HCT116 (cell line): ENCODE measurements at regions not wholly inside any gene's neighbourhood (a gene's known extent, or its start where the extent isn't known, plus 50 kb on each side); places are given as distances from the start of the nearest gene placed in this dataset.

Source experiments
- ATAC-seq: fragments of 200-7000 bp; cut with Tn5 transposase; 2 replicates; pipeline ENCODE4 v1.9.1; 2020; ENCODE audit warnings: mild to moderate bottlenecking, moderate library complexity
- BruUV-seq: library from RNA; stranded (reverse); fragments of 400-500 nt; replicated peaks from 2 replicates; lab custom pipeline; 2021; lab: Mats Ljungman, UMichigan
- CTCF ChIA-PET: fragments of 300-600 bp; sonication (Branson Sonifier 250); formaldehyde crosslinking; loops from one replicate; lab custom pipeline; 2021; ENCODE audit warnings: antibody characterized with exemption; lab: Charles Lee
- POLR2A ChIA-PET: fragments of 300-600, 350-600 bp; sonication (Branson Sonifier 250); formaldehyde crosslinking; loops from one replicate; lab custom pipeline; 2021; ENCODE audit warnings: antibody characterized with exemption; lab: Charles Lee
- RAD21 ChIA-PET, 2 experiments: fragments of 300-600 bp; sonication (Branson Sonifier 250); formaldehyde crosslinking; loops; one replicate each; lab custom pipeline; 2023; ENCODE audit warnings: low total read pairs in 2 of 2; ENCODE audit not compliant: uncharacterized antibody in 2 of 2, unreplicated experiment in 2 of 2, low non-redundant PET in 1 of 2; lab: Charles Lee
- DNase-seq: peaks from one replicate; pipeline ENCODE4 v3.0.0-alpha.2; 2010; ENCODE audit warnings: low read depth, low spot score
- H2AFZ ChIP-seq: fragments of 200-600 bp; shearing (Covaris generic), sonication (generic); 2 replicates; pipeline ENCODE4 v1.6.1; 2017; ENCODE audit warnings: low read depth, mixed run types, mixed read lengths, antibody characterized with exemption, low read length; ENCODE audit not compliant: poor library complexity, severe bottlenecking
- H3K27ac ChIP-seq: 2 replicates; pipeline ENCODE4 v1.5.1; 2012; ENCODE audit warnings: low read depth, low read length
- H3K27me3 ChIP-seq: fragments of 200-600 bp; sonication (generic); 2 replicates; pipeline ENCODE4 v1.6.1; 2016; ENCODE audit warnings: mixed run types, low read length, mixed read lengths; ENCODE audit not compliant: insufficient read depth
- H3K36me3 ChIP-seq, 2 experiments: fragments of 200-500 bp in 1 of 2; fragments of 200-600 bp in 1 of 2; sonication (Bioruptor generic) in 1 of 2; sonication (generic) in 1 of 2; 2 replicates each; pipeline versions ENCODE4 v1.5.1 to v1.6.1; 2014 to 2016; ENCODE audit warnings: low read length in 2 of 2, inconsistent platforms in 1 of 2, mixed read lengths in 1 of 2, mixed run types in 1 of 2; ENCODE audit not compliant: insufficient read depth in 2 of 2, control insufficient read depth in 1 of 2
- H3K4me1 ChIP-seq, 2 experiments: fragments of 200-600 bp in 1 of 2; sonication (generic) in 1 of 2; 2 replicates each; pipeline versions ENCODE4 v1.5.1 to v1.6.1; 2012 to 2017; ENCODE audit warnings: low read length in 2 of 2, inconsistent platforms in 1 of 2, mild to moderate bottlenecking in 1 of 2, mixed read lengths in 1 of 2, mixed run types in 1 of 2, moderate library complexity in 1 of 2; ENCODE audit not compliant: insufficient read depth in 2 of 2, control insufficient read depth in 1 of 2
- H3K4me2 ChIP-seq: fragments of 200-600 bp; sonication (generic); 2 replicates; pipeline ENCODE4 v1.6.1; 2017; ENCODE audit warnings: mixed run types, low read length, mixed read lengths
- H3K4me3 ChIP-seq, 2 experiments: fragments of 200-600 bp in 1 of 2; sonication (generic) in 1 of 2; replicated peaks in 1 of 2; 2 replicates each; pipeline ENCODE4 v1.5.1; 2011 to 2016; ENCODE audit warnings: low read length in 2 of 2, control low read depth in 1 of 2, low read depth in 1 of 2, mild to moderate bottlenecking in 1 of 2, mixed read lengths in 1 of 2, mixed run types in 1 of 2
- H3K79me2 ChIP-seq: fragments of 200-600 bp; sonication (generic); 2 replicates; pipeline ENCODE4 v1.6.1; 2017; ENCODE audit warnings: mild to moderate bottlenecking, mixed run types, low read length, moderate library complexity, mixed read lengths; ENCODE audit not compliant: insufficient read depth
- H3K9ac ChIP-seq: fragments of 200-600 bp; sonication (generic); 2 replicates; pipeline ENCODE4 v1.6.1; 2016; ENCODE audit warnings: low read length, mixed read lengths
- H3K9me2 ChIP-seq: fragments of 200-600 bp; sonication (generic), shearing (Covaris generic); 2 replicates; pipeline ENCODE4 v1.6.1; 2017; ENCODE audit warnings: mixed run types, mild to moderate bottlenecking, moderate library complexity; ENCODE audit not compliant: insufficient read depth
- H3K9me3 ChIP-seq, 2 experiments: fragments of 200-500 bp in 1 of 2; fragments of 200-600 bp in 1 of 2; sonication (Bioruptor generic) in 1 of 2; sonication (generic) in 1 of 2; 2 replicates each; pipeline ENCODE4 v1.6.1; 2014 to 2017; ENCODE audit warnings: low read length in 2 of 2, mixed read lengths in 2 of 2, inconsistent platforms in 1 of 2, low read depth in 1 of 2, mild to moderate bottlenecking in 1 of 2, mixed run types in 1 of 2, moderate library complexity in 1 of 2; ENCODE audit not compliant: control insufficient read depth in 1 of 2, insufficient read depth in 1 of 2
- H4K20me1 ChIP-seq: fragments of 200-600 bp; sonication (generic), shearing (Covaris generic); 2 replicates; pipeline ENCODE4 v1.6.1; 2017; ENCODE audit warnings: mixed run types, mild to moderate bottlenecking, moderate library complexity; ENCODE audit not compliant: insufficient read depth
- ATF3 ChIP-seq: IDR thresholded peaks from 2 replicates; pipeline ENCODE4 v1.6.1; 2012
- CBX3 ChIP-seq: IDR thresholded peaks from 2 replicates; pipeline ENCODE4 v1.6.1; 2012; ENCODE audit warnings: low read depth
- CTCF ChIP-seq, 3 experiments: fragments of 200-600 bp in 1 of 3; sonication (generic) in 1 of 3; IDR thresholded peaks in 2 of 3; conservative IDR thresholded peaks in 1 of 3; 2 replicates each; pipeline ENCODE4 v1.5.1; 2012 to 2017; ENCODE audit warnings: low read depth in 2 of 3, low read length in 2 of 3, antibody characterized with exemption in 1 of 3, borderline replicate concordance in 1 of 3, control low read depth in 1 of 3, mild to moderate bottlenecking in 1 of 3, mixed read lengths in 1 of 3, mixed run types in 1 of 3, moderate library complexity in 1 of 3; ENCODE audit not compliant: insufficient read depth in 1 of 3
- EGR1 ChIP-seq: IDR thresholded peaks from 2 replicates; pipeline ENCODE4 v1.6.1; 2012; ENCODE audit warnings: low read depth
- ELF1 ChIP-seq: IDR thresholded peaks from 2 replicates; pipeline ENCODE4 v1.6.1; 2012; ENCODE audit warnings: low read depth, borderline replicate concordance
- EZH2 ChIP-seq: fragments of 200-600 bp; sonication (generic); IDR thresholded peaks from 2 replicates; pipeline ENCODE4 v1.6.1; 2017; ENCODE audit warnings: antibody characterized with exemption, mixed run types
- FOSL1 ChIP-seq: IDR thresholded peaks from 2 replicates; pipeline ENCODE4 v1.6.1; 2012; ENCODE audit warnings: low read depth
- JUND ChIP-seq: IDR thresholded peaks from 2 replicates; pipeline ENCODE4 v1.6.1; 2012
- POLR2AphosphoS5 ChIP-seq: IDR thresholded peaks from 2 replicates; pipeline ENCODE4 v1.6.1; 2011; ENCODE audit warnings: mild to moderate bottlenecking, low read depth, low read length, moderate library complexity
- RAD21 ChIP-seq: IDR thresholded peaks from 2 replicates; pipeline ENCODE4 v1.6.1; 2012; ENCODE audit warnings: low read depth, mild to moderate bottlenecking
- TCF7L2 ChIP-seq: IDR thresholded peaks from 2 replicates; pipeline ENCODE4 v1.7.0; 2011; ENCODE audit warnings: borderline replicate concordance, inconsistent platforms; ENCODE audit not compliant: insufficient read depth, insufficient read length; ENCODE audit errors: extremely low read depth
- ZBTB33 ChIP-seq: IDR thresholded peaks from 2 replicates; pipeline ENCODE4 v1.6.1; 2011; ENCODE audit warnings: mild to moderate bottlenecking, low read length, moderate library complexity; ENCODE audit not compliant: insufficient replicate concordance; ENCODE audit errors: extremely low read depth
- ZFX ChIP-seq: fragments of 450-650 bp; IDR thresholded peaks from 2 replicates; pipeline ENCODE4 v1.6.1; 2017
- intact Hi-C: fragments of 100-400 bp; cut with micrococcal nuclease; formaldehyde crosslinking; loops from 2 replicates; pipeline ENCODE4 v1.10.0; 2022

- no peak for TF ChIP-seq CTCF (IDR thresholded peaks at IDR 0.05 in 2 of 3, conservative IDR thresholded peaks at IDR 0.05 in 1 of 3; ENCODE audit: borderline replicate concordance in 1 of 3, insufficient read depth in 1 of 3, low read depth in 2 of 3, low read length in 2 of 3)
- no peak for TF ChIP-seq JUND
- TF ChIP-seq ZFX: no peak
- TF ChIP-seq EZH2: no peak
- no peak for TF ChIP-seq ZBTB33
Measured at GRCh38 chr2:219832904-219833303, 205.5 kb downstream of the SLC4A3 start (continued).

GRCh38 chr2:219835493-219835892 is 208.1 kb downstream of the SLC4A3 start:
- ChIA-PET RAD21 (no interaction called here), POLR2A (no interaction called here), CTCF (no interaction called here)
- Histone ChIP-seq H3K27ac (no peak overlapping the region), H3K9ac (no peak overlapping the region), H3K27me3 (no peaks in the 10 kb centered on the region), H3K4me1 (no peaks in the 10 kb centered on the region), H3K9me2 (no peaks in the 10 kb centered on the region), H3K36me3 (peaks cover 7 to 24% of the 10 kb centered on the region in 2 experiments; a peak in 3 of 4 replicates), H2AFZ (no peak overlapping the region), H3K4me3 (no peak overlapping the region), H3K79me2 (no peaks in the 10 kb centered on the region), H3K4me2 (no peak overlapping the region), H3K9me3 (no peaks in the 10 kb centered on the region), H4K20me1 (no peaks in the 10 kb centered on the region)
- no peak for TF ChIP-seq ZFX
- no peak for TF ChIP-seq FOSL1
- TF ChIP-seq EGR1: no peak
- no peak for TF ChIP-seq ELF1
- no peak for TF ChIP-seq POLR2AphosphoS5
- no peak for TF ChIP-seq RAD21
- TF ChIP-seq ATF3: no peak
- no peak for TF ChIP-seq CBX3
- TF ChIP-seq TCF7L2: no peak
- no peak for DNase-seq
- no TSS peak for BruUV-seq
- ATAC-seq: no peak
- intact Hi-C loops: no loop called here
